Kidney tubule cell (primary cell): ENCODE measurements at regions not wholly inside any gene's neighbourhood (a gene's known extent, or its start where the extent isn't known, plus 50 kb on each side); places are given as distances from the start of the nearest gene placed in this dataset.
"Not testable (repeated sequence)": the region's sequence is repeated elsewhere in the genome, so short reads cannot be mapped to it uniquely, and the experiment has no call there.

ENCODE experiments used
- DNase-seq: peaks from one replicate; pipeline ENCODE4 v3.0.0-alpha.2; 2018; ENCODE audit warnings: low spot score

- DNase-seq, result not testable (repeated sequence)
Measured at GRCh38 chr18:5830902-5831301, 64.4 kb downstream of the TMEM200C start.

GRCh38 chr18:5828913-5829312 lies 66.4 kb downstream of the TMEM200C start:
- DNase-seq, result no peak

GRCh38 chr18:5825663-5826062 lies 69.7 kb downstream of the TMEM200C start:
- DNase-seq, result no peak

GRCh38 chr18:5824370-5824984 lies 70.8 kb downstream of the TMEM200C start:
- DNase-seq, result no peak

GRCh38 chr18:5817816-5818215 lies 77.5 kb downstream of the TMEM200C start:
- DNase-seq, result no peak

GRCh38 chr18:5806860-5807259 lies 88.5 kb downstream of the TMEM200C start:
- no peak for DNase-seq

- no peak for DNase-seq
Measured at GRCh38 chr18:5787936-5788335, 107.4 kb downstream of the TMEM200C start.

GRCh38 chr18:5779922-5780321 lies 115.4 kb downstream of the TMEM200C start:
- DNase-seq, result no peak

- no peak for DNase-seq
Measured at GRCh38 chr18:5772306-5773105, 122.8 kb downstream of the TMEM200C start.

- no peak for DNase-seq
Measured at GRCh38 chr18:5771343-5771742, 124.0 kb downstream of the TMEM200C start.

- DNase-seq, result no peak
Measured at GRCh38 chr18:5770176-5770575, 125.1 kb downstream of the TMEM200C start.

- DNase-seq, result no peak
Measured at GRCh38 chr18:5768454-5768853, 126.9 kb downstream of the TMEM200C start.

- DNase-seq, result no peak
Measured at GRCh38 chr18:5759194-5759593, 136.1 kb downstream of the TMEM200C start.

- DNase-seq, result no peak
Measured at GRCh38 chr18:5756823-5757222, 138.5 kb downstream of the TMEM200C start.

GRCh38 chr18:5747678-5748077 lies 147.6 kb downstream of the TMEM200C start:
- DNase-seq, result no peak

- DNase-seq, result no peak
Measured at GRCh38 chr18:5746844-5747243, 148.5 kb downstream of the TMEM200C start.

- no peak for DNase-seq
Measured at GRCh38 chr18:5744659-5745058, 150.7 kb downstream of the TMEM200C start.

- DNase-seq, result no peak
Measured at GRCh38 chr18:5738526-5738925, 156.8 kb downstream of the TMEM200C start.

GRCh38 chr18:5732318-5732717 lies 163.0 kb downstream of the TMEM200C start:
- DNase-seq, result no peak

- DNase-seq, result no peak
Measured at GRCh38 chr18:5729983-5730699, 165.2 kb downstream of the TMEM200C start.

- no peak for DNase-seq
Measured at GRCh38 chr18:5728531-5728930, 166.8 kb downstream of the TMEM200C start.

GRCh38 chr18:5726011-5726410 lies 169.3 kb downstream of the TMEM200C start:
- no peak for DNase-seq

GRCh38 chr18:5721924-5722323 lies 173.4 kb downstream of the TMEM200C start:
- no peak for DNase-seq
